DOHH2 (cell line): ENCODE measurements at regions not wholly inside any gene's neighbourhood (a gene's known extent, or its start where the extent isn't known, plus 50 kb on each side); places are given as distances from the start of the nearest gene placed in this dataset.

Source experiments
- CTCF ChIP-seq: fragments of 200-600 bp; sonication (generic); IDR thresholded peaks from one replicate; pipeline ENCODE4 v1.5.1; 2014; ENCODE audit warnings: antibody characterized with exemption, mild to moderate bottlenecking, low read depth, low read length; ENCODE audit not compliant: poor library complexity, severe bottlenecking
- EZH2phosphoT487 ChIP-seq: fragments of 200-600 bp; sonication (generic); IDR thresholded peaks from 2 replicates; pipeline ENCODE4 v1.6.1; 2017; ENCODE audit warnings: borderline replicate concordance, mild to moderate bottlenecking, antibody characterized with exemption, low read length, moderate library complexity, mixed read lengths

GRCh38 chr2:102085238-102085637 is 57.3 kb upstream of the IL1R1 start:
- TF ChIP-seq CTCF (no peak), EZH2phosphoT487 (no peak)
